Tibial artery (tissue), 4 donors: ENCODE measurements at regions not wholly inside any gene's neighbourhood (a gene's known extent, or its start where the extent isn't known, plus 50 kb on each side); places are given as distances from the start of the nearest gene placed in this dataset.

ENCODE experiments used
- DNase-seq, 2 donors: peaks; one replicate each; pipeline ENCODE4 v3.0.0-alpha.2; 2019
- H3K27ac ChIP-seq, 2 donors: fragments of 200-600 bp; sonication (generic) in 1 of 2; 1 replicate in 1 of 2; 2 replicates in 1 of 2; pipeline ENCODE4 v1.5.1; 2018 to 2019; ENCODE audit warnings: mild to moderate bottlenecking in 1 of 2
- H3K27me3 ChIP-seq, 2 donors: fragments of 200-600 bp; sonication (generic) in 1 of 2; one replicate each; pipeline versions ENCODE4 v1.5.1 to v1.6.0; 2016 to 2019
- H3K36me3 ChIP-seq, 3 donors: fragments of 200-600 bp; sonication (generic) in 2 of 3; one replicate each; pipeline ENCODE4 v1.5.1; 2016 to 2019; ENCODE audit warnings: mild to moderate bottlenecking in 2 of 3
- H3K4me1 ChIP-seq, 4 donors: fragments of 200-600 bp; sonication (generic) in 2 of 4; 1 replicate in 3 of 4; 2 replicates in 1 of 4; pipeline ENCODE4 v1.5.1; 2016 to 2019
- H3K4me3 ChIP-seq, 2 donors: fragments of 200-600 bp; sonication (generic) in 1 of 2; 1 replicate in 1 of 2; 2 replicates in 1 of 2; pipeline ENCODE4 v1.5.1; 2018 to 2019; ENCODE audit warnings: mild to moderate bottlenecking in 2 of 2
- H3K9me3 ChIP-seq, 3 donors: fragments of 200-600 bp; sonication (generic) in 1 of 3; one replicate each; pipeline ENCODE4 v1.5.1; 2016 to 2019
- intact Hi-C: fragments of 100-400 bp; cut with DNase I; formaldehyde crosslinking; loops from one replicate; pipeline ENCODE4 v1.15.0; 2023; ENCODE audit warnings: low total_unique reads
- TF ChIP-seq, protein P1 (sequence below), 2 experiments: fragments of 200-600 bp in 1 of 2; fragments of 450-650 bp in 1 of 2; IDR thresholded peaks; one replicate each; pipeline ENCODE4 v1.5.1; 2017 to 2019; ENCODE audit warnings: antibody characterized with exemption in 2 of 2, mild to moderate bottlenecking in 1 of 2, moderate library complexity in 1 of 2

DNA sequence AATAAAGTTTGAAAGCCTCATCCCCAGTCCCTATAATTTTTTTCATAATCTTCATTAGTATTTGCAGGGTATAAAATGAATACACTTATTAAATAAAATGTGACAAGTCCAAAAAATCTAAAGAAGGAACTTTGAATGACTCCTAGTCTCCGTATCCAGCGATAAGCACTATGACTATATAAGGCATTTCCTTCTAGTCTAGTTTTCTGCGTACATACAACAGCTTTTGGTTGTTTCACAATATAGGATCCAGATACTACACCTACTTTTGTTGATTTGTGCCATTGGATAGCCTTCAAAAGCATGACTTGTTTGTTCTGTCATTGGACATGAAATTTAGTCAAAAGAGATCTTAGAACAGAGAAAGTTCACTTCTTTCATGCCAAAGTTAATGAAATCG is 133.3 kb upstream of the PWP1 start:
- no peak overlapping the region for H3K4me3 ChIP-seq
- H3K27me3 ChIP-seq, result no peaks in the 10 kb centered on the region
- no peak for DNase-seq
- no peak overlapping the region for H3K27ac ChIP-seq
- intact Hi-C loops, result no loop called here
- TF ChIP-seq, protein P1, sequence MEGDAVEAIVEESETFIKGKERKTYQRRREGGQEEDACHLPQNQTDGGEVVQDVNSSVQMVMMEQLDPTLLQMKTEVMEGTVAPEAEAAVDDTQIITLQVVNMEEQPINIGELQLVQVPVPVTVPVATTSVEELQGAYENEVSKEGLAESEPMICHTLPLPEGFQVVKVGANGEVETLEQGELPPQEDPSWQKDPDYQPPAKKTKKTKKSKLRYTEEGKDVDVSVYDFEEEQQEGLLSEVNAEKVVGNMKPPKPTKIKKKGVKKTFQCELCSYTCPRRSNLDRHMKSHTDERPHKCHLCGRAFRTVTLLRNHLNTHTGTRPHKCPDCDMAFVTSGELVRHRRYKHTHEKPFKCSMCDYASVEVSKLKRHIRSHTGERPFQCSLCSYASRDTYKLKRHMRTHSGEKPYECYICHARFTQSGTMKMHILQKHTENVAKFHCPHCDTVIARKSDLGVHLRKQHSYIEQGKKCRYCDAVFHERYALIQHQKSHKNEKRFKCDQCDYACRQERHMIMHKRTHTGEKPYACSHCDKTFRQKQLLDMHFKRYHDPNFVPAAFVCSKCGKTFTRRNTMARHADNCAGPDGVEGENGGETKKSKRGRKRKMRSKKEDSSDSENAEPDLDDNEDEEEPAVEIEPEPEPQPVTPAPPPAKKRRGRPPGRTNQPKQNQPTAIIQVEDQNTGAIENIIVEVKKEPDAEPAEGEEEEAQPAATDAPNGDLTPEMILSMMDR (IDR thresholded peaks at IDR 0.05), result no peak
- H3K36me3 ChIP-seq, result no peaks in the 10 kb centered on the region
- peaks cover 0 to 5% (median 0%) of the 10 kb centered on the region in 3 donors for H3K9me3 ChIP-seq
- H3K4me1 ChIP-seq, result no peaks in the 10 kb centered on the region

DNA sequence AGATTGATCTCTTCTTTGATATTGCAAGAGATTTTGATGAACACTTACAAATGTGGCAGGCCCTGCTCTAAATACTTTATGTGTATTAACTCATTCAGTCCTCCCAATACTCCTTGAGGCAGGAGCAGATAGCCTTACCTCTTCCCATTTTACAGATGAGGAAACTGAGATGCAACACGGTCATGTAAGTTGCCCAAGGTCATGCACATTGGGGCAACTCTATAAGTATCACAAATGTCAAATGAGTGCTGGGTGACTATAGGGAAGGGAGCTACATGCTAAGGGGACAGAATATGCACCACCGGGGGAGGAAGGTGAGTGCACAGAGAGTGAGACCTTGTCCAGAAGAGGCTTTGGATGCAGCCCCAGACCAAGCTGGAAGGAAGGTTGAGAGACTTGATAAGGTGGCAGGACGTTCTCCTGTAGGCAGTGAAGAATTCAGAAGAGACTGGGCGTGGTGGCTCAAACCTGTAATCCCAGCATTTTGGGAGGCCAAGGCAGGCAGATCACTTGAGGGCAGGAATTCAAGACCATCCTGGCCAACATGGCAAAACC is 132.3 kb upstream of the PWP1 start:
- intact Hi-C loops, result no loop called here
- H3K27ac ChIP-seq, result no peak overlapping the region
- no peaks in the 10 kb centered on the region for H3K4me1 ChIP-seq
- no peaks in the 10 kb centered on the region for H3K27me3 ChIP-seq
- H3K36me3 ChIP-seq, result no peaks in the 10 kb centered on the region
- H3K4me3 ChIP-seq, result no peak overlapping the region
- peaks cover 0 to 5% (median 0%) of the 10 kb centered on the region in 3 donors for H3K9me3 ChIP-seq
- DNase-seq, result no peak
- TF ChIP-seq, protein P1 (IDR thresholded peaks at IDR 0.05), result no peak

DNA sequence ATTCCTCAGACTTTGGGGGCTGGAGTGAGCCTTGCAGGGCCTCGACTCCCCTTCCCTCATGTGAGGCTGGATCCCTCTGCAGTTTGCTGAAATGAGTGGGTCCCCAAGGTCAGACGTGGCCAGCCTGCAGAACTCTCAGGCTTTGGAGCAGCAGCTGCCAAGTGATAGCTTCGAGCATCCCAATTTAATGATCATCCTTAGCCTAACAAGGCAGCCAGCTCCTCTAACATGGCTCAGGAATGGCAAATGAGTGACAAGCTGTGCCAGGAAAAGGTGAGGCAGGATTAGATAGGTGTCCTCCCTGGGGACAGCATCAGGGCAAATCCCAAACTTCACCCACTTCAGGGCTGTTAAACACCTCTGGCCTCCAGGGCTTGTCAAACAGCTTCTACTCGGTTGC is 130.7 kb upstream of the PWP1 start:
- no peak overlapping the region for H3K27ac ChIP-seq
- intact Hi-C loops, result no loop called here
- no peak for DNase-seq
- H3K4me1 ChIP-seq, result no peaks in the 10 kb centered on the region
- H3K9me3 ChIP-seq, result no peaks in the 10 kb centered on the region
- H3K36me3 ChIP-seq, result no peaks in the 10 kb centered on the region
- H3K27me3 ChIP-seq, result no peaks in the 10 kb centered on the region
- TF ChIP-seq, protein P1 (IDR thresholded peaks at IDR 0.05), result no peak
- H3K4me3 ChIP-seq, result no peak overlapping the region

DNA sequence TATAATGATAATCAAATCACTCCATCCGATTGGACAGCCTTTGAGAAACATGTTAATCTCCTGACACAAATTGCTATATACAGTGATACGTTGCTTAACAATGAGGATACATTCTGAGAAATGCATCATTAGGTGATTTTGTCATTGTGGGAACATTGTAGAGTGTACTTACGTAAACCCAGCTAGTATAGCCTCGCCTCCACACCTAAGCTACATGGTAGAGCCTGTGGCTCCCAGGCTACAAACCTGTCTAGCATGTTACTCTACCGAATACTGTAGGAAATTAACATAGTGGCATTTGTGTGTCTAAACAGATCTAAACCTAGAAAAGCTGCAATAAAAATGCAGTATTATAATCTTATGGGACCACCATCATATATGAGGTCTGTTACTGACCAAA is 128.6 kb upstream of the PWP1 start:
- TF ChIP-seq, protein P1 (IDR thresholded peaks at IDR 0.05), result no peak
- H3K4me3 ChIP-seq, result no peak overlapping the region
- no peak overlapping the region for H3K27ac ChIP-seq
- H3K4me1 ChIP-seq, result no peaks in the 10 kb centered on the region
- H3K27me3 ChIP-seq, result no peaks in the 10 kb centered on the region
- H3K36me3 ChIP-seq, result no peaks in the 10 kb centered on the region
- intact Hi-C loops, result no loop called here
- H3K9me3 ChIP-seq, result no peaks in the 10 kb centered on the region
- no peak for DNase-seq

DNA sequence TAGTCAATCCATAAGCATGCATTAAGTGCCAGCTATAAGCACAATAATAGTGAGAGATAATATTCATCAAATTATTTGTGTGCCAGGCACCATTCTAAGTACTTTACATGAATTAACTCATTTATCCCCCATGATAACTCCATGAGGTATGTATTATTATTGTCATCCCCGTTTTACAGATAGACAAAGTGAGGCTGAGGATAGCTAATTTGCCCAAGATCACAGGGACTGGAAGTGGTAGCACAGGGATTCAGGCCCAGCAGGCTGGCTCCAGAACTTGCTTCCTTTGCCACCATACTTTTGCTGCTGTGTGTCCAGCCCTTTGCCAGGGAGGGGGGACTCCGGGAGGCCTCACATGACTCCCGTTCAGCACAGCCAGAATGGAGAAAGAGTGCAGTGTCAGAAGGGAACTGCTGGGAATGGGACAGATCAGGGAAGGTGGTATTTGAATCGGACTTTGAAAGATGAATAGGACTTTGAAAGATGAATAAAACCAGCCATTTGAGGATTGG is 128.0 kb upstream of the PWP1 start:
- no peaks in the 10 kb centered on the region for H3K9me3 ChIP-seq
- no peaks in the 10 kb centered on the region for H3K4me1 ChIP-seq
- H3K27me3 ChIP-seq, result no peaks in the 10 kb centered on the region
- H3K4me3 ChIP-seq, result no peak overlapping the region
- no peak overlapping the region for H3K27ac ChIP-seq
- no peaks in the 10 kb centered on the region for H3K36me3 ChIP-seq
- no peak for DNase-seq
- intact Hi-C loops, result no loop called here
- TF ChIP-seq, protein P1 (IDR thresholded peaks at IDR 0.05), result no peak
